Skeletal muscle satellite cell (primary cell): ENCODE measurements at regions not wholly inside any gene's neighbourhood (a gene's known extent, or its start where the extent isn't known, plus 50 kb on each side); places are given as distances from the start of the nearest gene placed in this dataset.

ENCODE experiments used
- H3K27me3 ChIP-seq: 2 replicates; pipeline ENCODE4 v1.7.0; 2013; ENCODE audit warnings: low read length; ENCODE audit not compliant: control insufficient read depth, insufficient read depth
- H3K36me3 ChIP-seq: 2 replicates; pipeline ENCODE4 v1.7.0; 2013; ENCODE audit warnings: mild to moderate bottlenecking, control low read depth, low read length; ENCODE audit not compliant: insufficient read depth
- H3K4me1 ChIP-seq: 2 replicates; pipeline ENCODE4 v1.7.0; 2013; ENCODE audit warnings: low read length; ENCODE audit not compliant: control insufficient read depth, insufficient read depth
- H3K4me2 ChIP-seq: 2 replicates; pipeline ENCODE4 v1.7.0; 2013; ENCODE audit warnings: mild to moderate bottlenecking, low read length
- H3K4me3 ChIP-seq: 2 replicates; pipeline ENCODE4 v1.7.0; 2013; ENCODE audit warnings: low read length
- H3K9ac ChIP-seq: 2 replicates; pipeline ENCODE4 v1.7.0; 2013; ENCODE audit warnings: mild to moderate bottlenecking, low read depth, low read length, moderate library complexity
- H3K9me3 ChIP-seq: replicated peaks from 2 replicates; pipeline ENCODE4 v1.7.0; 2013; ENCODE audit warnings: mild to moderate bottlenecking, control low read depth, low read length

DNA sequence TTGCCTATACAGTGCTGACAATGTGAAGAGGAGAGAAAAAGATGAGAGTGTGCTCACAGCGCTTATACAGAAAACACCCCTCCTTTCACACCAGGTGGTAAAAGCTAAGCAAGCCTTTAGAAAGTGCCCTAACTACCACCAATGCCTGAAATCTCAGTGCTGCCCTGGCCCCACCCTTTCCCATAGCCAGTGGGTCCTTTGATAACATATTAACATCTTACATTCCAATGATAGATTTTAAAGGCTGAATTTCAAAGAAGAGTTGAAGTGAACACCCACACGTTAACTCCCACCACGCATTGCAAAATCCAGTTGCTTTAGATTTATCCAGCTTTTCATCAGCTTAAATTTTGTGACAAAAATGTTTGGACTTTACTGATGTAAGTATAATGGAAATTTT, 58.1 kb upstream of the SSX2IP start:
- Histone ChIP-seq H3K9ac (no peak overlapping the region), H3K4me3 (no peak overlapping the region), H3K9me3 (no peaks in the 10 kb centered on the region), H3K27me3 (peaks cover 24% of the 10 kb centered on the region), H3K36me3 (no peaks in the 10 kb centered on the region), H3K4me1 (no peaks in the 10 kb centered on the region), H3K4me2 (no peak overlapping the region)

DNA sequence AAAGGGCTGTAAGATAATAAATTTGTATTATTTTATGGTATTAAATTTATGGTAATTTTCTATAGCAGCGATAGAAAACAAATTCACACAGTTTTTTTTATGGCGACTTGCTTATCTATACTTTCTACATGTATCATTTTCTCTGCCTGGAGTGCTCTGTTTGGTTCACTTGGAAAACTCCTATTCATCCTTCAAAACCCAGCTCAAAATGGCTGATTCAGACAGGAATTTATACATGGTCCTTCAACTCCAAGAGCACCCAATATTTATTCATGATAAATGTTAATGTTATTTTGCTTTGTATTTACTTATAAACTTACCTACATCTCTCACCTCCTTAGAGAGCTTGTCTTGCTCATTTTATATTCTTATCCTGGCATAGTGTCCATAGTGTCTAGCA, 55.6 kb upstream of the SSX2IP start:
- no peaks in the 10 kb centered on the region for H3K36me3 ChIP-seq
- no peaks in the 10 kb centered on the region for H3K9me3 ChIP-seq
- H3K4me2 ChIP-seq: no peak overlapping the region
- H3K4me3 ChIP-seq: no peak overlapping the region
- no peaks in the 10 kb centered on the region for H3K4me1 ChIP-seq
- peaks cover 15% of the 10 kb centered on the region for H3K27me3 ChIP-seq
- no peak overlapping the region for H3K9ac ChIP-seq

DNA sequence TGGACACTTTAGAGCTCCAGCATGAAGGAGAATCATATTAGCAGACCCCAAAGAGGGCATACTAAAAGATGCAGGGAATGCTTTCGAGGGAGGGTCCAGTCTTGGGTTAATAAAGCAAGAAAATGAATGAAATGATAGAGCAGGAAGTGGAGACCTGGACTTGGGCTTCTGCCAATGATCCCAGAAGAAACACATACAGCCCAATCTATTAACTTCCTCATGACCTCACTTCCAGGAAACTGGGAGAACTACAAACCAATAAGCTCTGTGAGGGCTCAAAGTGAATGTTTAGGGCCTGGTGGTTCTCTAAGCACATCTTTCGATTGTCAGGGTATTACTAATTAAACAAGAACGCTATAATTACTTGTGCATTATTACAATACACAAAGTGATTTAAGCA, 53.6 kb upstream of the SSX2IP start:
- H3K4me2 ChIP-seq: no peak overlapping the region
- H3K4me3 ChIP-seq: no peak overlapping the region
- no peaks in the 10 kb centered on the region for H3K4me1 ChIP-seq
- H3K9ac ChIP-seq: no peak overlapping the region
- peaks cover 6% of the 10 kb centered on the region for H3K27me3 ChIP-seq
- H3K36me3 ChIP-seq: no peaks in the 10 kb centered on the region
- no peaks in the 10 kb centered on the region for H3K9me3 ChIP-seq

DNA sequence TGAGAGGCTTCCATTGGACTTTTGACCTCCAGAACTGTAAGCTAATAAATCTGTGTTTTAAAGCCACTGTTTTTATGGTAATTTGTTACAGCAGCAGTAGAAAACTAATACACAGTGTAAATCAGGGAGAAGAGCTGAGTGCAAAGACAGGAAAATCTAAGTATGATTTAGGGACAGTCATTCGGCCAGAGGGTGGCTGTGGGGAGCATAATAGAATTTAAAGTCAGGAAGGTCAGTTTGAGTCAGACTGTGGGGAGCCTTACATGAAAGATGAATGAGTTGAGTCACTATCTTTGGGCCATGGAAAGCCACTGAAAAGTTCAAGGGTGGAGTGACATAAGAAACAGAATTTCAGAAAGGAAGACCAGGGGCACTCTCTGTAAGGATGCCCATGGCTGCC, 52.4 kb upstream of the SSX2IP start:
- Histone ChIP-seq H3K4me1 (no peaks in the 10 kb centered on the region), H3K4me3 (no peak overlapping the region)

DNA sequence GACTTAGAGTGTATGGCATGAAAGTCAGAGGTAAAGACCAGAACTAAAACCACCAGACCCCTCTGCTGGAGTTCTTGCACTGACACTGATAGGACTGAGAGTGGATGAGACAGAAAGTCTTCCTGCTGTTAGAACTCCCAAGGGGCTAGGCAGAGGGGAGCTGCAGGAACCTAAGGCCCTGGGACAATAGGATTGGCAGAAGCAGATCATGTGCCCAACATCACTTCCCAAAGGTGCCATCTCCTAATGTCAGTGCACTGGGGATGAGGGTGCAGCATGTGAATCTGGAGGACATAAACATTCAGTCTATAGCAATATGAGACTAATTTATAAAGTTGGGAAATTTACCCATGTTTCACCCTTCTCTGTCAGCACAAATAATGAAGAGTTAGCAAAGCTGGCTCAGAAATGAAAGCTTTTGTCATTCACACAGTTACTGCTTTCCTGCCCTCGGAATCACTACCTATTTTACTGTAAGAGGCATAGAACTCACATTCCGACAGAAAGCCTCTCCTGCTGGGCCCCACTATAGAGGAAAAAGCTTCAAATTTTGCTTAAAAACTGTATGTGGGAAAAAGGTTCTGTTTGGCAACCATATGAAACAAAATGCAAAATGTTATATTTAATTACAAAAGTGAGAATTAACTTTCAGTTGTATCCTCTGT, 49.9 kb upstream of the SSX2IP start:
- Histone ChIP-seq H3K27me3 (no peaks in the 10 kb centered on the region), H3K4me2 (no peak overlapping the region), H3K4me3 (no peak overlapping the region), H3K9ac (no peak overlapping the region), H3K9me3 (no peaks in the 10 kb centered on the region), H3K36me3 (no peaks in the 10 kb centered on the region), H3K4me1 (no peaks in the 10 kb centered on the region)

More for the DNA sequence above, 52.4 kb upstream of the SSX2IP start:
- no peaks in the 10 kb centered on the region for H3K27me3 ChIP-seq
- H3K9me3 ChIP-seq: no peaks in the 10 kb centered on the region
- H3K36me3 ChIP-seq: no peaks in the 10 kb centered on the region
- no peak overlapping the region for H3K4me2 ChIP-seq
- H3K9ac ChIP-seq: no peak overlapping the region
